ENCODE measurements at regions not wholly inside any gene's neighbourhood (a gene's known extent, or its start where the extent isn't known, plus 50 kb on each side); places are given as distances from the start of the nearest gene placed in this dataset.

DNA sequence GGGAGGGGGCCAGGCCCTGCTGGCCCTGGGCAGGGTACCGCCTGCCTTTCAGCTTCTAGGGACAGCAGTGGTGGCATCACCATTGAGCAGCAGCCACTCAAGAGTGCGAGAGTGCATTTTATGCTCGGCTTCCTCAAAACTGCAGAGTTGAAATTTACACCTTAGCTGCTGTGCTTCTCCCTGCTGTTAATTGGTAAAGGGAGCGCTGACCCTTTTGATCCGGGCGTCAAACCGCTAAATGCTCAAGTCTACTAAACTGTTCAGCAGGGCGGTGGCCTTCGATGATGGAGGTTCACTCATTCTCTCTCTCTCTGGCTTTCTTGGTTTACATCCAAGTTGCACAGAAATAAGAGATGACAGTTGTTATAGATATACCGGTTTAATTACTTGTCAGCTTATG lies 368.6 kb upstream of the IRX2 start:
- no peak for DNase-seq
- Mint-ChIP-seq H3K27me3 (ENCODE audit: low read depth, poor library complexity) (peaks cover 48% of the 10 kb centered on the region), H3K4me3 (no peak overlapping the region), H3K27ac (no peak overlapping the region), H3K9me3 (no peaks in the 10 kb centered on the region), H3K4me1 (peaks cover 86% of the 10 kb centered on the region), H3K36me3 (ENCODE audit: low read depth) (no peaks in the 10 kb centered on the region)
- TF ChIP-seq, protein P1, sequence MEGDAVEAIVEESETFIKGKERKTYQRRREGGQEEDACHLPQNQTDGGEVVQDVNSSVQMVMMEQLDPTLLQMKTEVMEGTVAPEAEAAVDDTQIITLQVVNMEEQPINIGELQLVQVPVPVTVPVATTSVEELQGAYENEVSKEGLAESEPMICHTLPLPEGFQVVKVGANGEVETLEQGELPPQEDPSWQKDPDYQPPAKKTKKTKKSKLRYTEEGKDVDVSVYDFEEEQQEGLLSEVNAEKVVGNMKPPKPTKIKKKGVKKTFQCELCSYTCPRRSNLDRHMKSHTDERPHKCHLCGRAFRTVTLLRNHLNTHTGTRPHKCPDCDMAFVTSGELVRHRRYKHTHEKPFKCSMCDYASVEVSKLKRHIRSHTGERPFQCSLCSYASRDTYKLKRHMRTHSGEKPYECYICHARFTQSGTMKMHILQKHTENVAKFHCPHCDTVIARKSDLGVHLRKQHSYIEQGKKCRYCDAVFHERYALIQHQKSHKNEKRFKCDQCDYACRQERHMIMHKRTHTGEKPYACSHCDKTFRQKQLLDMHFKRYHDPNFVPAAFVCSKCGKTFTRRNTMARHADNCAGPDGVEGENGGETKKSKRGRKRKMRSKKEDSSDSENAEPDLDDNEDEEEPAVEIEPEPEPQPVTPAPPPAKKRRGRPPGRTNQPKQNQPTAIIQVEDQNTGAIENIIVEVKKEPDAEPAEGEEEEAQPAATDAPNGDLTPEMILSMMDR (IDR thresholded peaks at IDR 0.05) = no peak

DNA sequence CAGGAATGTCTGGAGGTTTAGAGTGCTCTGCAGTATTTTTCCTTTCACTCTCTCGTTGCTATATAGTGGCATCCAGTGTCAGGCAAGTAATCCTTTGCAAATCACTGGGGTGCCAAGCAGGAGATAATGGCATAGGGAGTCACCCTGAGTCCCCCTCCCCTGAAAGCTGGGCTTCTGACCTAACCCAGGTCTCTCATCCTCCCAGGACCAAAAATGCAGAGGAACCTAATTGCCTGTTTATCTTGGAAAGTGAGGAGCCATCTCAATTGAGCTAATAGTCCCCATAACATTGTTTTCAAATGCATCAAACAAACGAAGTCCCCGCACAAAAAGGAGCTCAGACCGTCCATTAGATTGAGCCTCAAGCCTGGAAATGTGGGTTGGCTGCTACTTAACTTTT lies 368.0 kb upstream of the IRX2 start:
- no peaks in the 10 kb centered on the region for H3K36me3 Mint-ChIP-seq (ENCODE audit: low read depth)
- DNase-seq = no peak
- peaks cover 51% of the 10 kb centered on the region for H3K27me3 Mint-ChIP-seq (ENCODE audit: low read depth, poor library complexity)
- peaks cover 86% of the 10 kb centered on the region for H3K4me1 Mint-ChIP-seq
- TF ChIP-seq, protein P1 (IDR thresholded peaks at IDR 0.05) = no peak
- H3K27ac Mint-ChIP-seq = no peak overlapping the region
- H3K9me3 Mint-ChIP-seq = no peaks in the 10 kb centered on the region
- peak overlapping the region; percentile 39 for H3K4me3 Mint-ChIP-seq

DNA sequence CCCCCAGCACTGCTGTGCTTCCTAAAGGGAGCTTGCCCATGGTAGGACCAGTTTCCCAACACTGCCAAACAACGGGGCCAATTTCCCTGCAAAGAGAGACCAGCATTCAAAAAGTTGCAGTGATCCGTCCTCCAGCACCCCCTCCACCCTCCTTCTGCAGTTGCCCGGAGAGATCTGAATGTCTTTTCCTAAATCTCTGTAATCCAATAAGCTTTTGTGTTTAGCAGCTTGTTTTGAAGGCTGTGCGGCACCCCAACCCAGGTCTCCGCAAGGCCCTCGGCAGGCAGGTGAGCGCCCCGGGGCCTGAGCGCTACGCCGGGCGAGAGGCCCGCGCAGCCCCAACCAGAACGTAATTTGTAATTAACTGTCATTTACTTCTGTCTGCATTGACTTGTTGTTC lies 366.9 kb upstream of the IRX2 start:
- H3K9me3 Mint-ChIP-seq = no peaks in the 10 kb centered on the region
- no peak for DNase-seq
- H3K4me3 Mint-ChIP-seq = peak overlapping the region; percentile 49
- TF ChIP-seq, protein P1 (IDR thresholded peaks at IDR 0.05) = no peak
- no peaks in the 10 kb centered on the region for H3K36me3 Mint-ChIP-seq (ENCODE audit: low read depth)
- H3K27me3 Mint-ChIP-seq (ENCODE audit: low read depth, poor library complexity) = peaks cover 55% of the 10 kb centered on the region
- peaks cover 77% of the 10 kb centered on the region for H3K4me1 Mint-ChIP-seq
- no peak overlapping the region for H3K27ac Mint-ChIP-seq

DNA sequence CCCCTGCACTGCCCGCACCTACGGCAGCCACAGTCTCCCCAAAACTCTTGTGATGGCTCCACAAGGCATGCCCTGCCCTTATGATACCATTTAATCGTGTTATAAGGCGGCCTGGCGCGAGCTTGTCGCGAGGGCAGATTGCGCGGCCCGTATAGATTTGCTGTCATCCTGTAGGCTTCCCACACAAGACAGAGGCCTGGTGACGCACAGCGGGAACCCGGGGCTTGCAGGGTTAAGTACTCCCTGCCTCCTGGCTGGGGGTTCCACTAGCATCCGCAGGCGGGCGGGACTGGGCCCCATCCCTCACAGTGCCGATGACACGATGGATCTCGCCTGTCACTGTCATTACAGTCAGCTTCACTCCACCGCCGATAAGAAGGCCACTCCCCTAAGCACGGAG lies 364.9 kb upstream of the IRX2 start:
- peak; percentile 30 for DNase-seq
- TF ChIP-seq, protein P1 (IDR thresholded peaks at IDR 0.05) = no peak

DNA sequence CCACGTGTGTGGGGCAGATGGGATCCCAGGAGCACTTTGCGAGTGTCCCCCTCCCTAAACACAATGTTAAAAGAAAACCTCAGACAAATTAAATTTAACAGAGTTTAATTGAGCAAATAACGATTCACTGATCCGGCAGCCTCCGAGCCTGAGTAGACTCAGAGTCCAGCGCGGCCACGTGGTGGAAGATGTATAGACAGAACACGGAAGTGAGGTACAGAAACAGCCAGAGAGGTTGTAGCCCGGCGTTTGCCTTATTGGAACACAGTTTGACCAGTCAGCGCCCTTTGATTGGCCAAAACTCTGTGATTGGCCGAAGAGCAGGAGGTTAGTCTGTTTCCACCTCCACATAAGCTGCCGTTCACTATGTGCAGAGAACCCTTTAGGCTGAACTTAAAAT lies 363.0 kb upstream of the IRX2 start:
- Mint-ChIP-seq H3K4me1 (peaks cover 55% of the 10 kb centered on the region), H3K27me3 (ENCODE audit: low read depth, poor library complexity) (peaks cover 58% of the 10 kb centered on the region), H3K4me3 (no peak overlapping the region), H3K27ac (no peak overlapping the region), H3K36me3 (ENCODE audit: low read depth) (no peaks in the 10 kb centered on the region), H3K9me3 (no peaks in the 10 kb centered on the region)
- no peak for DNase-seq
- TF ChIP-seq, protein P1 (IDR thresholded peaks at IDR 0.05) = no peak

More for the DNA sequence above, 364.9 kb upstream of the IRX2 start:
- no peaks in the 10 kb centered on the region for H3K9me3 Mint-ChIP-seq
- peak overlapping the region; percentile 60 for H3K4me3 Mint-ChIP-seq
- peaks cover 55% of the 10 kb centered on the region for H3K27me3 Mint-ChIP-seq (ENCODE audit: low read depth, poor library complexity)
- H3K4me1 Mint-ChIP-seq = peaks cover 62% of the 10 kb centered on the region
- no peaks in the 10 kb centered on the region for H3K36me3 Mint-ChIP-seq (ENCODE audit: low read depth)
- H3K27ac Mint-ChIP-seq = no peak overlapping the region

DNA sequence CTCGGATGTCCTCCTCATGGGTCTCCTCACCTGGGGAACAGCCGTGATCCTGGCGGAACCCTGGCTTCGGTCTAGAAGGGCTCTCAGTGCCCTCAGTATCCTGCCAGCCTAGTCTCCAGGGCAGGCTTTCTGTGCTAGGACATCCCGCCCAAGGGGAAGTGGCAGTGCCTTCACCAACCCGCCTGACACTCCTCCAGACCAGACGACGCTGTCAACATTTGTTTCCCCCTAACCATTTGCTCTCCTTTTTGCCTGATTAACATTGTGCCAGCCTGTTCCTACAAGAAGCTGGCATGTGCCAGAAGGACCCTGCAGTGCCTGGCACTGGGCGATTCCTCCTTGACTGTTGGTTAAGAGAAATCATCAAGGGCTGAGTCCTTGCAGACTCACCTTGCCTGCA lies 358.9 kb upstream of the IRX2 start:
- Mint-ChIP-seq H3K4me3 (no peak overlapping the region), H3K27ac (peak overlapping the region; percentile 29), H3K9me3 (no peaks in the 10 kb centered on the region), H3K36me3 (ENCODE audit: low read depth) (no peaks in the 10 kb centered on the region), H3K4me1 (peaks cover 56% of the 10 kb centered on the region), H3K27me3 (ENCODE audit: low read depth, poor library complexity) (peaks cover 31% of the 10 kb centered on the region)
- DNase-seq = no peak
- TF ChIP-seq, protein P1 (IDR thresholded peaks at IDR 0.05) = no peak
